Neural progenitor cell (in vitro differentiated cells): ENCODE measurements at regions not wholly inside any gene's neighbourhood (a gene's known extent, or its start where the extent isn't known, plus 50 kb on each side); places are given as distances from the start of the nearest gene placed in this dataset.

Experiments used
- DNase-seq: peaks from one replicate; pipeline ENCODE4 v3.0.0-alpha.2; 2016; ENCODE audit warnings: low spot score
- H2AFZ ChIP-seq: fragments of 200-600 bp; sonication (generic); replicated peaks from 2 replicates; pipeline ENCODE4 v1.6.1; 2016; ENCODE audit warnings: antibody characterized with exemption
- H3F3A ChIP-seq: fragments of 200-600 bp; sonication (generic); 2 replicates; pipeline ENCODE4 v1.6.1; 2016; ENCODE audit warnings: antibody characterized with exemption, low read depth
- H3K27ac ChIP-seq: fragments of 200-600 bp; sonication (generic); 2 replicates; pipeline ENCODE4 v1.5.1; 2016; ENCODE audit warnings: mild to moderate bottlenecking
- H3K27me3 ChIP-seq: fragments of 200-600 bp; sonication (generic); 2 replicates; pipeline ENCODE4 v1.6.1; 2016; ENCODE audit warnings: mild to moderate bottlenecking, moderate library complexity
- H3K36me3 ChIP-seq: fragments of 200-600 bp; sonication (generic); 2 replicates; pipeline ENCODE4 v1.5.1; 2016
- H3K4me1 ChIP-seq: fragments of 200-600 bp; sonication (generic); 2 replicates; pipeline ENCODE4 v1.6.1; 2016; ENCODE audit warnings: mixed run types
- H3K4me2 ChIP-seq: fragments of 200-600 bp; sonication (generic); 2 replicates; pipeline ENCODE4 v1.6.1; 2016
- H3K4me3 ChIP-seq: fragments of 200-600 bp; sonication (generic); 2 replicates; pipeline ENCODE4 v1.5.1; 2016
- H3K79me2 ChIP-seq: fragments of 200-600 bp; sonication (generic); 2 replicates; pipeline ENCODE4 v1.6.1; 2016; ENCODE audit warnings: low read depth
- H3K9ac ChIP-seq: fragments of 200-600 bp; sonication (generic); 2 replicates; pipeline ENCODE4 v1.6.1; 2016
- H3K9me3 ChIP-seq: fragments of 200-600 bp; sonication (generic); 2 replicates; pipeline ENCODE4 v1.5.1; 2016; ENCODE audit warnings: low read depth
- H4K20me1 ChIP-seq: fragments of 200-600 bp; sonication (generic); 2 replicates; pipeline ENCODE4 v1.6.1; 2016; ENCODE audit warnings: low read depth
- H3K27ac Mint-ChIP-seq: 3 replicates; pipeline ENCODE4 v1.8.0; 2021; ENCODE audit warnings: mixed read lengths
- H3K27me3 Mint-ChIP-seq: 2 replicates; pipeline ENCODE4 v1.8.0; 2022; ENCODE audit warnings: low read depth, mild to moderate bottlenecking, inconsistent platforms, moderate library complexity, mixed read lengths; ENCODE audit not compliant: insufficient read depth
- H3K36me3 Mint-ChIP-seq: 3 replicates; pipeline ENCODE4 v1.8.0; 2021; ENCODE audit warnings: mixed read lengths
- H3K4me1 Mint-ChIP-seq: 3 replicates; pipeline ENCODE4 v1.8.0; 2021; ENCODE audit warnings: mixed read lengths
- H3K4me3 Mint-ChIP-seq: 3 replicates; pipeline ENCODE4 v1.8.0; 2021; ENCODE audit warnings: mild to moderate bottlenecking, moderate library complexity, mixed read lengths
- H3K9me3 Mint-ChIP-seq: 3 replicates; pipeline ENCODE4 v1.8.0; 2020; ENCODE audit warnings: mixed read lengths
- EZH2 ChIP-seq: fragments of 200-600 bp; sonication (generic); IDR thresholded peaks from 2 replicates; pipeline ENCODE4 v1.6.1; 2017; ENCODE audit warnings: antibody characterized with exemption, mild to moderate bottlenecking, moderate library complexity
- EZH2phosphoT487 ChIP-seq: fragments of 200-600 bp; sonication (generic); IDR thresholded peaks from 2 replicates; pipeline ENCODE4 v1.6.1; 2017; ENCODE audit warnings: antibody characterized with exemption
- TF ChIP-seq, protein P1 (sequence below): fragments of 200-600 bp; sonication (generic); IDR thresholded peaks from 2 replicates; pipeline ENCODE4 v1.5.1; 2017; ENCODE audit warnings: antibody characterized with exemption, mild to moderate bottlenecking

DNA sequence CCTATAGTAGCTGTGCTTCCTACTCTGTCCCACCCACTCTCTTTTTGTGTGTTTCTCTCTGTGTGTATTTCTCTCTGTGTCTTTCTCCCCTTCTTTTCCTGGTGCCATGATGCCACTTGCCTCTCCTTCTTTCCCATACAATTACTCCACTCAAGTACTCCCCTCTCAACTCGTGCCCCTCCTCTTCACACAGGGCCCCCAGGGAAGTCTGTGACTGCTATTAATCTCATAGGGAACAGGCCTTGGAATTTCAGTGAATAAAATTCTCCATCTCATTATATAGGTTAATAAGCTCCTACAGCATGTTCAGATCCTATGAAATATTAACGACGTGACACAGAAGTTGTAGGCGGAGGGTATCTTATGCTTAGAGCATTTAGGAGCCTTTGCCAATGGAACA, 205.9 kb upstream of the EPHA4 start:
- TF ChIP-seq EZH2phosphoT487 (no peak), EZH2 (no peak)
- TF ChIP-seq, protein P1, sequence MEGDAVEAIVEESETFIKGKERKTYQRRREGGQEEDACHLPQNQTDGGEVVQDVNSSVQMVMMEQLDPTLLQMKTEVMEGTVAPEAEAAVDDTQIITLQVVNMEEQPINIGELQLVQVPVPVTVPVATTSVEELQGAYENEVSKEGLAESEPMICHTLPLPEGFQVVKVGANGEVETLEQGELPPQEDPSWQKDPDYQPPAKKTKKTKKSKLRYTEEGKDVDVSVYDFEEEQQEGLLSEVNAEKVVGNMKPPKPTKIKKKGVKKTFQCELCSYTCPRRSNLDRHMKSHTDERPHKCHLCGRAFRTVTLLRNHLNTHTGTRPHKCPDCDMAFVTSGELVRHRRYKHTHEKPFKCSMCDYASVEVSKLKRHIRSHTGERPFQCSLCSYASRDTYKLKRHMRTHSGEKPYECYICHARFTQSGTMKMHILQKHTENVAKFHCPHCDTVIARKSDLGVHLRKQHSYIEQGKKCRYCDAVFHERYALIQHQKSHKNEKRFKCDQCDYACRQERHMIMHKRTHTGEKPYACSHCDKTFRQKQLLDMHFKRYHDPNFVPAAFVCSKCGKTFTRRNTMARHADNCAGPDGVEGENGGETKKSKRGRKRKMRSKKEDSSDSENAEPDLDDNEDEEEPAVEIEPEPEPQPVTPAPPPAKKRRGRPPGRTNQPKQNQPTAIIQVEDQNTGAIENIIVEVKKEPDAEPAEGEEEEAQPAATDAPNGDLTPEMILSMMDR: no peak
- Histone ChIP-seq H3K4me1 (peaks cover 30% of the 10 kb centered on the region), H2AFZ (no peak overlapping the region), H3K9me3 (no peaks in the 10 kb centered on the region), H4K20me1 (no peaks in the 10 kb centered on the region), H3K27me3 (no peaks in the 10 kb centered on the region), H3K36me3 (no peaks in the 10 kb centered on the region), H3F3A (peaks cover 12% of the 10 kb centered on the region), H3K27ac (no peak overlapping the region), H3K9ac (no peak overlapping the region), H3K4me3 (no peak overlapping the region), H3K79me2 (no peaks in the 10 kb centered on the region), H3K4me2 (no peak overlapping the region)
- Mint-ChIP-seq H3K27ac (no peak overlapping the region), H3K4me1 (peaks cover 14% of the 10 kb centered on the region), H3K36me3 (no peaks in the 10 kb centered on the region), H3K9me3 (no peaks in the 10 kb centered on the region), H3K27me3 (no peaks in the 10 kb centered on the region), H3K4me3 (no peak overlapping the region)
- no peak for DNase-seq

DNA sequence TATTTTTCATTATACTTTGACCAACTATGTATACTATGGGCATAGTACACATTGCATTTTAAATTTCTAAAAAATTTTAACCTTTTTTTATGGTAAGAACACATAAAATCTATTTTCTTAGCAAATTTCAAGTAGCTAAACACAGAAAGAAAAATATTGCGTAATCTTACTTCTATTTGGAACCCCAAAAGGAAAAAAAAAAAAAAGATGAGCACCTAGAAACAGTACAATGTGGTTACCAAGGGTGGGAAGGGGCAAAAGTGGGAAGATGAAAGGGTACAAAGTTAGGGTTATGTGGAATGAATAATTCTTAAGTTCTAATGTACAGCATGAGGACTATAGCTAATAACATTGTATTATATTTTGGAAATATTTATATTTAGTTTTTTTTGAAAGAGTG, 205.0 kb upstream of the EPHA4 start:
- no peak overlapping the region for H3K4me3 Mint-ChIP-seq
- Histone ChIP-seq H3K4me3 (no peak overlapping the region), H3F3A (peaks cover 12% of the 10 kb centered on the region), H3K27me3 (no peaks in the 10 kb centered on the region), H3K36me3 (no peaks in the 10 kb centered on the region), H3K27ac (no peak overlapping the region), H3K9me3 (no peaks in the 10 kb centered on the region), H3K4me1 (peaks cover 30% of the 10 kb centered on the region), H2AFZ (no peak overlapping the region), H4K20me1 (no peaks in the 10 kb centered on the region), H3K9ac (no peak overlapping the region), H3K4me2 (no peak overlapping the region), H3K79me2 (no peaks in the 10 kb centered on the region)
- no peak for DNase-seq
- TF ChIP-seq EZH2phosphoT487: no peak
- TF ChIP-seq, protein P1: no peak
- no peak for TF ChIP-seq EZH2
- no peaks in the 10 kb centered on the region for H3K27me3 Mint-ChIP-seq
- H3K27ac Mint-ChIP-seq: no peak overlapping the region
- no peaks in the 10 kb centered on the region for H3K9me3 Mint-ChIP-seq
- peaks cover 14% of the 10 kb centered on the region for H3K4me1 Mint-ChIP-seq
- H3K36me3 Mint-ChIP-seq: no peaks in the 10 kb centered on the region

DNA sequence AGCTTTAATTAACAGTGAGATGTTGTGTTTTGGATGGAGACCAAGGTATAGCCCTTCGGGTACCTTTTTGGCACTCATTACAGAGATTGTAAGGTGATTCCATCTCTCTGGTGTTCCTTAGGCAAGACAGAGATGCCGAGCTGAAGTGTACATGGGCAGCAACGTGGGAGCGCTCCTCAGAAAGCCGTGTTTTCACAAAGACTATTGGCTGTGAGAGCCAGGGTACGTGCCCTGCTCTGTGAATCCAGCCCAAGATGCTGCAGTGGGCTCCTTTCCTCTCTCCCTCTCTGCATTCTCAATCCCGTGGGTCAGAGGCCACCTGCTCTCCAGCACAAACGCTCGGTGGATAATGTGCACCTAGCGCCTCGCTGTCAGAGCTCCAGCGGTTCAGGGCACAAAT, 203.0 kb upstream of the EPHA4 start:
- Histone ChIP-seq H3K9ac (no peak overlapping the region), H3F3A (peaks cover 7% of the 10 kb centered on the region), H3K4me1 (peaks cover 20% of the 10 kb centered on the region), H3K4me3 (no peak overlapping the region), H3K79me2 (no peaks in the 10 kb centered on the region), H2AFZ (peak overlapping the region; percentile 78), H3K9me3 (no peaks in the 10 kb centered on the region), H3K27me3 (no peaks in the 10 kb centered on the region), H3K4me2 (no peak overlapping the region), H3K36me3 (no peaks in the 10 kb centered on the region), H3K27ac (no peak overlapping the region), H4K20me1 (no peaks in the 10 kb centered on the region)
- Mint-ChIP-seq H3K36me3 (no peaks in the 10 kb centered on the region), H3K4me3 (no peak overlapping the region), H3K9me3 (no peaks in the 10 kb centered on the region), H3K27ac (no peak overlapping the region), H3K27me3 (no peaks in the 10 kb centered on the region), H3K4me1 (peaks cover 6% of the 10 kb centered on the region)
- no peak for DNase-seq
- TF ChIP-seq, protein P1: no peak
- TF ChIP-seq EZH2phosphoT487 (no peak), EZH2 (no peak)
